ENCODE measurements at regions not wholly inside any gene's neighbourhood (a gene's known extent, or its start where the extent isn't known, plus 50 kb on each side); places are given as distances from the start of the nearest gene placed in this dataset.
"Not testable (repeated sequence)": the region's sequence is repeated elsewhere in the genome, so short reads cannot be mapped to it uniquely, and the experiment has no call there.

- H3K27ac ChIP-seq; H3K4me1 ChIP-seq; H3K27me3 ChIP-seq (replicated peaks in 1 of 7); intact Hi-C loops (cut with DNase I; ENCODE audit: low total_unique reads); H3K4me3 ChIP-seq; DNase-seq; H3K36me3 ChIP-seq: not testable (repeated sequence)
- H3K9me3 ChIP-seq = peaks cover 0 to 87% (median 83%) of the 10 kb centered on the region in 8 donors
Measured at GRCh38 chr22:12637566-12638166, 2890.3 kb upstream of the OR11H1 start.

- H3K4me1 ChIP-seq; H3K36me3 ChIP-seq; H3K4me3 ChIP-seq; H3K27me3 ChIP-seq (replicated peaks in 1 of 7); intact Hi-C loops (cut with DNase I; ENCODE audit: low total_unique reads); DNase-seq; H3K27ac ChIP-seq: not testable (repeated sequence)
- 73 to 82% (median 77%) methylated on average over 3 of the region's 3 CpGs for WGBS, 5 donors
- H3K9me3 ChIP-seq = peaks cover 0 to 80% (median 77%) of the 10 kb centered on the region in 8 donors
Measured at GRCh38 chr22:12638319-12638718, 2889.7 kb upstream of the OR11H1 start.
